Peyer's patch (tissue), 4 donors: ENCODE measurements at regions not wholly inside any gene's neighbourhood (a gene's known extent, or its start where the extent isn't known, plus 50 kb on each side); places are given as distances from the start of the nearest gene placed in this dataset.

Experiments used
- DNase-seq, 3 donors: peaks; one replicate each; pipeline ENCODE4 v3.0.0-alpha.2; 2017 to 2019
- H3K27ac ChIP-seq, 4 donors: fragments of 200-600 bp; sonication (generic); one replicate each; pipeline ENCODE4 v1.5.1; 2016 to 2019
- H3K27me3 ChIP-seq, 2 donors: fragments of 200-600 bp; sonication (generic); one replicate each; pipeline ENCODE4 v1.5.1; 2019
- H3K36me3 ChIP-seq, 3 donors: fragments of 200-600 bp; sonication (generic); one replicate each; pipeline ENCODE4 v1.5.1; 2016 to 2019
- H3K4me1 ChIP-seq, 4 donors: fragments of 200-600 bp; sonication (generic); one replicate each; pipeline ENCODE4 v1.5.1; 2016 to 2019
- H3K4me3 ChIP-seq, 4 donors: fragments of 200-600 bp; sonication (generic); 1 replicate in 3 of 4; 2 replicates in 1 of 4; pipeline ENCODE4 v1.5.1; 2016 to 2019; ENCODE audit warnings: mild to moderate bottlenecking in 1 of 4
- H3K9me3 ChIP-seq, 4 donors: fragments of 200-600 bp; sonication (generic); one replicate each; pipeline ENCODE4 v1.5.1; 2016 to 2019; ENCODE audit warnings: mild to moderate bottlenecking in 1 of 4
- POLR2A ChIP-seq, 2 donors: fragments of 450-650 bp; IDR thresholded peaks; one replicate each; pipeline ENCODE4 v1.5.1; 2017; ENCODE audit warnings: antibody characterized with exemption in 2 of 2, mild to moderate bottlenecking in 2 of 2, moderate library complexity in 2 of 2
- TF ChIP-seq, protein P1 (sequence below), 6 experiments: fragments of 450-650 bp in 4 of 6; fragments of 200-600 bp in 2 of 6; sonication (generic) in 1 of 6; IDR thresholded peaks; one replicate each; pipeline ENCODE4 v1.5.1; 2017 to 2019; ENCODE audit warnings: antibody characterized with exemption in 6 of 6, mild to moderate bottlenecking in 3 of 6, moderate library complexity in 1 of 6

DNA sequence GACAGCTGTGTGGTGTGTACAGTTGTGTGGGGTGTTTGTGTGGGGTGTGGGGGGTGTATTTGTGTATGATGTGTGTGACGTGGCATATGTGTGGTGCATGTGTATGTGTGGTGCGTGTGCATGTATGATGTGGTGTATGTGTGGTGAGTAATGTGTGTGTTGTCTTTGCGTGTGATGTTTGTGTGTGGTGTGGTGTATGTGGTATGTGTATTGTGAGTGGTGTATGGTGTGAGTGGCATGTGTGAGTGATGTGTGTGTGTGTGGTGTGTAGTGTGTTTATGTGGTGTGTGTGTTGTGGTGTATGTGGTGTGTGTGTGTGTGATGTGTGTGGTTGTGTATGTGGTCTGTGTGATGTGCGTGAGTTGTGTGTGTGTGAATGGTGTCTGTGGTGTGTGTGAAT, 191.1 kb downstream of the MELK start:
- Histone ChIP-seq H3K36me3 (no peaks in the 10 kb centered on the region), H3K27ac (no peak overlapping the region), H3K9me3 (no peaks in the 10 kb centered on the region), H3K4me3 (no peak overlapping the region), H3K27me3 (peaks cover 0 to 3% of the 10 kb centered on the region in 2 donors), H3K4me1 (peaks cover 0 to 13% (median 0%) of the 10 kb centered on the region in 4 donors)
- no peak for DNase-seq
- TF ChIP-seq POLR2A (IDR thresholded peaks at IDR 0.05), result no peak
- TF ChIP-seq, protein P1, sequence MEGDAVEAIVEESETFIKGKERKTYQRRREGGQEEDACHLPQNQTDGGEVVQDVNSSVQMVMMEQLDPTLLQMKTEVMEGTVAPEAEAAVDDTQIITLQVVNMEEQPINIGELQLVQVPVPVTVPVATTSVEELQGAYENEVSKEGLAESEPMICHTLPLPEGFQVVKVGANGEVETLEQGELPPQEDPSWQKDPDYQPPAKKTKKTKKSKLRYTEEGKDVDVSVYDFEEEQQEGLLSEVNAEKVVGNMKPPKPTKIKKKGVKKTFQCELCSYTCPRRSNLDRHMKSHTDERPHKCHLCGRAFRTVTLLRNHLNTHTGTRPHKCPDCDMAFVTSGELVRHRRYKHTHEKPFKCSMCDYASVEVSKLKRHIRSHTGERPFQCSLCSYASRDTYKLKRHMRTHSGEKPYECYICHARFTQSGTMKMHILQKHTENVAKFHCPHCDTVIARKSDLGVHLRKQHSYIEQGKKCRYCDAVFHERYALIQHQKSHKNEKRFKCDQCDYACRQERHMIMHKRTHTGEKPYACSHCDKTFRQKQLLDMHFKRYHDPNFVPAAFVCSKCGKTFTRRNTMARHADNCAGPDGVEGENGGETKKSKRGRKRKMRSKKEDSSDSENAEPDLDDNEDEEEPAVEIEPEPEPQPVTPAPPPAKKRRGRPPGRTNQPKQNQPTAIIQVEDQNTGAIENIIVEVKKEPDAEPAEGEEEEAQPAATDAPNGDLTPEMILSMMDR (IDR thresholded peaks at IDR 0.05), result no peak

- TF ChIP-seq, protein P1 (IDR thresholded peaks at IDR 0.05), result no peak
- TF ChIP-seq POLR2A (IDR thresholded peaks at IDR 0.05), result no peak
- peaks cover 0 to 13% (median 0%) of the 10 kb centered on the region in 4 donors for H3K4me1 ChIP-seq
- H3K27ac ChIP-seq, result no peak overlapping the region
- no peaks in the 10 kb centered on the region for H3K36me3 ChIP-seq
- no peaks in the 10 kb centered on the region for H3K9me3 ChIP-seq
- H3K27me3 ChIP-seq, result peaks cover 0 to 3% of the 10 kb centered on the region in 2 donors
- no peak for DNase-seq
- no peak overlapping the region for H3K4me3 ChIP-seq
These were observed 191.8 kb downstream of the MELK start for GRCh38 chr9:36764364-36765076.

GRCh38 chr9:36765077-36765390, 192.3 kb downstream of the MELK start:
- no peak for TF ChIP-seq POLR2A (IDR thresholded peaks at IDR 0.05)
- TF ChIP-seq, protein P1 (IDR thresholded peaks at IDR 0.05), result no peak
- H3K4me3 ChIP-seq, result peak overlapping the region in 1 of 4 donors; percentile 55
- no peak overlapping the region for H3K27ac ChIP-seq
- DNase-seq, result no peak
- H3K36me3 ChIP-seq, result no peaks in the 10 kb centered on the region
- H3K9me3 ChIP-seq, result no peaks in the 10 kb centered on the region
- H3K27me3 ChIP-seq, result peaks cover 0 to 3% of the 10 kb centered on the region in 2 donors
- H3K4me1 ChIP-seq, result peaks cover 0 to 13% (median 0%) of the 10 kb centered on the region in 4 donors

- TF ChIP-seq, protein P1 (IDR thresholded peaks at IDR 0.05), result no peak
- no peak for TF ChIP-seq POLR2A (IDR thresholded peaks at IDR 0.05)
- Histone ChIP-seq H3K36me3 (no peaks in the 10 kb centered on the region), H3K9me3 (no peaks in the 10 kb centered on the region), H3K4me3 (peak overlapping the region; percentile 37 to 55 (median 42)), H3K27me3 (peaks cover 0 to 3% of the 10 kb centered on the region in 2 donors), H3K27ac (peak overlapping the region in 2 of 4 donors; percentile 10 to 65), H3K4me1 (peaks cover 0 to 13% (median 0%) of the 10 kb centered on the region in 4 donors)
- peak; percentile 80 to 94 (median 88) for DNase-seq
These were observed 193.0 kb downstream of the MELK start for GRCh38 chr9:36765468-36766341.

- TF ChIP-seq, protein P1 (IDR thresholded peaks at IDR 0.05), result no peak
- TF ChIP-seq POLR2A (IDR thresholded peaks at IDR 0.05), result no peak
- no peak overlapping the region for H3K4me3 ChIP-seq
- no peaks in the 10 kb centered on the region for H3K36me3 ChIP-seq
- DNase-seq, result no peak
- H3K27me3 ChIP-seq, result no peaks in the 10 kb centered on the region
- H3K4me1 ChIP-seq, result peaks cover 0 to 13% (median 0%) of the 10 kb centered on the region in 4 donors
- no peaks in the 10 kb centered on the region for H3K9me3 ChIP-seq
- H3K27ac ChIP-seq, result no peak overlapping the region
These were observed 196.0 kb downstream of the MELK start for GRCh38 chr9:36768677-36769076.
